ENCODE measurements at regions not wholly inside any gene's neighbourhood (a gene's known extent, or its start where the extent isn't known, plus 50 kb on each side); places are given as distances from the start of the nearest gene placed in this dataset.
"Not testable (repeated sequence)": the region's sequence is repeated elsewhere in the genome, so short reads cannot be mapped to it uniquely, and the experiment has no call there.

DNA sequence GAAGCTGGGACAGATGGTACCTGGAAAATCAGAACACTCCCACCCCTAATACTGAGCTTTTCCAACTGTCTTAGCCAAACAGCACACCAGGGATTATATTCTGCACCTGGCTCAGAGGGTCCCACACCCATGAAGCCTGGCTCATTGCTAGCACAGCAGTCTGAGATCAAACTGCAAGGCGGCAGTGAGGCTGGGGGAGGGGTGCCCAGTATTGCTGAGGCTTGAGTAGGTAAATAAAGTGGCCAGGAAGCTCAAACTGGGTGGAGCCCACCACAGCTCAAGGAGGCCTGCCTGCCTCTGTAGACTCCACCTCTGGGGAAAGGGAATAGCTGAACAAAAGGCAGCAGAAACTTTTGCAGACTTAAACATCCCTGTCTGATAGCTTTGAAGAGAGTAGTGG lies 403.3 kb downstream of the MBD2 start:
- TF ChIP-seq, protein P1, sequence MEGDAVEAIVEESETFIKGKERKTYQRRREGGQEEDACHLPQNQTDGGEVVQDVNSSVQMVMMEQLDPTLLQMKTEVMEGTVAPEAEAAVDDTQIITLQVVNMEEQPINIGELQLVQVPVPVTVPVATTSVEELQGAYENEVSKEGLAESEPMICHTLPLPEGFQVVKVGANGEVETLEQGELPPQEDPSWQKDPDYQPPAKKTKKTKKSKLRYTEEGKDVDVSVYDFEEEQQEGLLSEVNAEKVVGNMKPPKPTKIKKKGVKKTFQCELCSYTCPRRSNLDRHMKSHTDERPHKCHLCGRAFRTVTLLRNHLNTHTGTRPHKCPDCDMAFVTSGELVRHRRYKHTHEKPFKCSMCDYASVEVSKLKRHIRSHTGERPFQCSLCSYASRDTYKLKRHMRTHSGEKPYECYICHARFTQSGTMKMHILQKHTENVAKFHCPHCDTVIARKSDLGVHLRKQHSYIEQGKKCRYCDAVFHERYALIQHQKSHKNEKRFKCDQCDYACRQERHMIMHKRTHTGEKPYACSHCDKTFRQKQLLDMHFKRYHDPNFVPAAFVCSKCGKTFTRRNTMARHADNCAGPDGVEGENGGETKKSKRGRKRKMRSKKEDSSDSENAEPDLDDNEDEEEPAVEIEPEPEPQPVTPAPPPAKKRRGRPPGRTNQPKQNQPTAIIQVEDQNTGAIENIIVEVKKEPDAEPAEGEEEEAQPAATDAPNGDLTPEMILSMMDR (conservative IDR thresholded peaks at IDR 0.05; ENCODE audit: low read depth, low read length), result not testable (repeated sequence)
- not testable (repeated sequence) for TF ChIP-seq CEBPB (IDR thresholded peaks at IDR 0.05; ENCODE audit: low read depth, low read length)

Data from IMR-90 (cell line).